GM21515 (cell line): ENCODE measurements at regions not wholly inside any gene's neighbourhood (a gene's known extent, or its start where the extent isn't known, plus 50 kb on each side); places are given as distances from the start of the nearest gene placed in this dataset.

Experiments
- ATAC-seq: cut with Tn5 transposase; IDR thresholded peaks from one replicate; pipeline ENCODE4 v1.9.1; 2021; ENCODE audit not compliant: unreplicated experiment

DNA sequence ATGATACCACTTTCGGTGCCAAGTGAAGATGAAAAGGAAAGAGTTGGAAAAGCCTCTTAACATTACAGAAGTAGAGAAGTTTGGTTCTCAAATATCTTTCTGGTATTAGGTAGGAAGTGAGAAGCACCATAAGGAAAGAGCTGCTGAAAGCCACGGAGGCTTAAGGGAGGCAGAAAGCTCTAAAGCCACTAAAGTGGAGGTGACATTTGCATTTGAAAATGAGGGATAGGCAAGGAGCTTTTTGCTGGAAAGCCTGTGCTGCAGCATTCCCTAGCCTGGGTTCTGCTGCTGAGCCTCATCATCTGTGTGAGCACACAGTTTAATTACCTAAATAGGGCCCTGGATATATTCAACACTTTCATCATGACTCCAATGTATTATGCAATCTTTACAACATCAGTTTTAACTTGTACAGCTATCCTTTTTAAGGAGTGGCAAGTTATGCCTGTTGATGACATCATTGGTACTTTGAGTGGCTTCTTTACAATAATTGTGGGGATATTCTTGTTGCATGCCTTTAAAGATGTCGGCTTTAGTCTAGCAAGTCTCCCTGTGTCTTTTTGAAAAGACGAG is 315.4 kb downstream of the RBM26 start:
- no peak for ATAC-seq

DNA sequence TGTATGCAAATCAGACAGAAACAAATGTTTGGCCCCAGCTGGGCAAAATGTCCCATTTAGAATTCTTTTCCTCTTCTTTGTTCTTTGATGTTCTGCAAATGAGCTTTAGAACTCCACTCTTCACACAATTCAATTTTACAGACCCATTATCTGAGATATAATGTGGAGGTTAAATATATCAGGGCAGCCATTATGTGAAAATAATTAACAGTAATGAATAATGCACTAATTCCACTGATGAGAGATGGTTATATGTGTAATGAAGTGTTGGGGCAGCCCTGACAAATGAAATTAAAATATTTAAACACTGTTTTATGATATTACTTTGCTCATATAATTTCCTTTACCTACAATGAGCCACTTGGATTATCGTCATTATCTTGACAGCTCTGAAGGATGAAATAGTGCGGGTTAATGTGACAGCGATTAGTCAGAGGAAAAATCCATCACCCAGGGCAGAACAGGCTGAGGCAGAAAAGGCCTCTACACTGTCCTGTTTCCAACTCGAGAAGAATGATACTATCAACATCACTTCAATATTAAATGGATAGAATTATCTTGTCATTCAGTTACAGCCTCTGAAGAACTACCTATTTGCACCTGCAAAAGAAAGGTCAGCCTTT is 321.1 kb downstream of the RBM26 start:
- no peak for ATAC-seq

DNA sequence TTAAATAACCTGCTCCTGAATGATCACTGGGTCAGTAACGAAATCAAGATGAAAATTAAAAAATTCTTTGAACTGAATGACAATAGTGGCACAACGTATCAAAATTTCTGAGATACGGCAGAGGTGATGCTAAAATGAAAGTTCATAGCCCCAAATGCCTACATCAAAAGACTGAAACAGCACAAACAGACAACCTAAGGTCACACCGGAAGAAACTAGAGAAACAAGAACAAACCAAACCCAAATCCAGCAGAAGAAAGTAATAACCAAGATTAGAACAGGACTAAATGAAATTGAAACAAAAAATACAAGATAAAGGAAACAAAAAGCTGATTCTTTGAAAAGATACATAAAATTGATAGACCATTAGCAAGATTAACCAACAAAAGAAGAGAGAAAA is 324.1 kb downstream of the RBM26 start:
- no peak for ATAC-seq

DNA sequence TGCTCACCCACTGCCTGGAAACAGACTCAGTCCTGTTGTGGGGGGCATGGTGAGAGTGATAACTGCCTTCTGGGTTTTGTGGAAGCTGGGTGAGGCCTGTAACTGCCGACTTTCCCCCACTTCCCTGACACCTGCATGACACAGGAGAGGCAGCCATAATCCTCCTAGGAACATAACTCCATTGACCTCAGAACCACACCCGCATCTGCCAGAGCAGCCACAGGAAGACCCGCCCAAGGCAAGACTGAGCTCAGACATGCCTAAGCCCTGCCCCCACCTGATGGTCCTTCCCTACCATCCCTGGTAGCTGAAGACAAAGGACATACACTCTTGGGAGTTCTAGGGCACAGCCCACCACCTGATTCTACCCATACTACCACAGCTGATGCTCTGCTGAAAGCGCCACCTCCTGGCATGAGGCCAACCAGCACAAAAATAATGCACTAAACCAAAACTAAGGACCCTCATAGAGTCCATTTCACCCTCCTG is 326.7 kb downstream of the RBM26 start:
- no peak for ATAC-seq

DNA sequence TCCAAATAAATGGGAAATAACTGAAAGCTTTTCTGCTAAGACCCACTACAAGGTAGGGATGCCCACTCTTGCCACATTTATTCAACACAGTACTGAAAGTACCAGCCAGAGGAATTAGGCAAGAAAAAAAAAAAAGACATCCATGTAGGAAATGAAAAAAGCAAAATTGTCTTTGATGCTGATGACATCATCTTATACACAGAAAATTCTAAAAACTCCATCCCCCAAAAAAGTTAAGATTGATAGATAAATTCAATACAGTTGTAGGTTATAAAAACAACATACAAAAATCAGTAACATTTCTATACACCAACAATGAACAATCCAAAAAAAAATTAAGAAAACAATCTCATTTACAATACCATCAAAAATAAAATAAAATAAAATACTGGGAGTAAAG is 330.4 kb downstream of the RBM26 start:
- no peak for ATAC-seq

DNA sequence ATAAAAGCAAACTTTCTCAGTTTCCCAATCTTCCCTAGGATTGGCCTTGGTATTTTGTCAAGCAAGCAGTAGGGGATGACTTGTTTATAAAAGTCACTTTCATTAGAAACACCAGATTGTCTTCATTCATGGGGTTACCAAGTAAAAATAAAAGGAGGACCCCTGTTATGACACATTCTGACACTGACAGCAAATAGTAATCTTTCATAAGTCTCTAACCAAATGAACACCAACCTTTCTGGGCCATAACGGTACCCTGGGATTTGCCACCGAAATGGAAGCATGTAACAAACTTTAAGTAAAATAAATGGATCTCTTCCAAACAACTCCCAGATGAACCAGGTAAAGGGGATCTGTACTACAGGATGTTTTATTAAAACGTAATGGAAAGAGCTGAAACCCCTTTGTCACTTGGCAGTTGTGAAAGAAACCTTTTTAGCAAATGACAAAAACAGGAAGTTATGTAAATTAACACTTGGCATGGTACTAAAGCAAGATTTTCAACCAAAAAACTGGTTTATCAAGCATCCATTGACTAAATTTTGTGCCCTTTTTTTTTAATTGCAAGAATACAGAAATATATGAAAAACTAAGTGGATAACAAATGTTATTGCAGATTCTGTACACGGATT is 335.6 kb downstream of the RBM26 start:
- peak; percentile 64 for ATAC-seq

DNA sequence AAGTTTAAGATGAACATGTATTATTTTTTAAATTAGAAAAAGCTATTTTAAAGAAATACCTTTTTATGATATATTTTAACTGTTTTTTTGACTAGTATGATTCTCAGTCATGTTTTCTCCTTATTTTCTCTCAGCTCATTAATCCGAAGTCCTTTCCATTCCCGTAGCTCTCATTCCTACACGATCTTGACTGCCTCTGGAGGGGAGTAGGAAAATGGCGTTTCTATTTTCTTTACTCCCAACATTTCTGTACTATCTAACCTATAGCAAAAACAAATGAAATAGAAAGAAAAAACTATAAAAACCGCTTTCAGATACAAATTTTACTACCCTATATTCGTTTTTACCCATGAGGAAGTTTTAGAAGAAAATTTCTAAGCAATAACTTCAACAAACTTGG is 343.8 kb downstream of the RBM26 start:
- no peak for ATAC-seq

DNA sequence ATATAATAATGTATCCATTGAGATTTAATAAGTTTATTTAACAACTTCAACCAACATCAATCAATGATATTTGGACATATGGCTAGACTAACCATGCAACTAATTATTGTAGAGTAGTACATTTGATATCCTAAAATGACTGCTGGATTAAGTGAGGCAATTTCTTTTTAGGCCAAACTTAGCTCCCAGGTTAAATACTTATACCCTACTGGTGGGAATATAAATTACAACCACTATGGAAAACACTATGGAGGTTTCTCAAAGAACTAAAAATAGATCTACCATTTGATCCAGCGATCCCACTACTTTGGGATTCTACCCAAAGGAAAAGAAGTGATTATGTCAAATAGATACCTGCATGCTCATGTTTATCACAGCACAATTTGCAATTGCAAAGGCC is 345.8 kb downstream of the RBM26 start:
- no peak for ATAC-seq

DNA sequence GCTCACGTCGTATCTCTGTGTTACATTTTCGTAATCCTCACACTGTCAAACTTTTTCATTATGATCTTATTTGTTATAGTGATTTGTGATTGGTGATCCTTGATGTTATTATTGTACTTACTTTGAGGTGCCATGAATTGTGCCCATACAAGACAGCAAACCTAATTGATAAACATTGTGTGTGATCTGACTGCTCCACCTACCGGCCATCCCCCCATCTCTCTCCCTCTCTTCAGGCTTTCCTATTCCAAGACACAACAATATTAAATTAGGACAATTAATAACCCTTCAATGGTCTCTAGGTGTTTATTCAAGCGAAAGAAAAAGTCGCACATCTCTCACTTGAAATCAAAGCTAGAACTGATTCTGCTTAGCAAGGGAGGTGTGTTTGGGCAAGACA is 349.3 kb downstream of the RBM26 start:
- ATAC-seq, result no peak

DNA sequence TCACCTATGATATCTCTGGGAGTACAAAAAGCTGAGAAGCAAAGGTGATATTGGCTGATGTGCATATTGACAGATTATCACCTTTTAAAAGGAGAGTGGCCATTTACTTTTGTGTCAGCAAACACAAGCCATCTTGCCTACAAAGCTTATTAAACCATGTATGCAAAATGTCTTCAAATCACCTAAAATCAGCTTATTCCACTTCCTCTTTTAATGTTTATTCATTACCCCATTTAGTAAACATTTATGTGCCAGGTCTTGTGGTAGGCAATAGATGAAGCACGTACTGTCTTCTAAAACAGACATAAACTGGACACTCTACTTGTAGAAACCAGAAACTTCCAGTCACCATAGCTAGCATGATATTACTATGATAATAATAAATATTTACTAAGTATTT is 354.6 kb downstream of the RBM26 start:
- ATAC-seq, result no peak

DNA sequence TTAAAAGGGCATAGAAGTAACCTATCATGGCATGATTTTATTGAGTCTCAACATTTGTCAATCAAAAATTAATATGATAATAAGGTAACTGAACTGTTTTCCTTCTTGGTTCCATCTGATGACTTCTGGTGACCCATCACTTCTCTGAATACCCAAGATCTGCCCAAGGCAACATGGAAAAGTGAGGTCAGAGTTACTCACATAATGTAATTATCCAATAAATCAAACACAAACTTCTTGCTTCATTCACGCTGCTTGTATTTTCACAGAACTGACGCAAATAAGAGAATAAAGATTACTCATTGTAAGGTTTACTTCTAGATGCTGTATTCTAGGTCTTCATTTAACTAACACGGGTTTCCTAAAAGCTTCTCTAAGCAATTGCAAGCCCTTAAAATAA is 361.6 kb downstream of the RBM26 start:
- ATAC-seq, result no peak

DNA sequence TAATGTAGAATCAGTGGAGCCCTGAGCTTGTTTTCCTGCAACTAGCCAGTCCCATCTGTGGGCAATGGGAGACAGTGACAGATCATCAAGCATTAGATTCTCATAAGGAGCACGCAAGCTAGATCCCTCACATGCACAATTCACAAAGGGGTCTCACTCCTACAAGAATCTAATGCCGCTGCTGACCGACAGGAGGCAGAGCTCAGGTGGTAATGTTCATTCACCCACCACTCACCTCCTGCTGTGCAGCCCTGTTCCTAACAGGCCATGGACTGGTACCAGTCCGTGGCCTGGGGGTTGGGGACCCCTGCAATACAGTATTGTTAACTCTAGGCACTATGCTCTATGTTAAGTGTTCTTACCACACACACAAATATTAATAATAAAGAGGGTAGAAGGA is 362.8 kb downstream of the RBM26 start:
- no peak for ATAC-seq

DNA sequence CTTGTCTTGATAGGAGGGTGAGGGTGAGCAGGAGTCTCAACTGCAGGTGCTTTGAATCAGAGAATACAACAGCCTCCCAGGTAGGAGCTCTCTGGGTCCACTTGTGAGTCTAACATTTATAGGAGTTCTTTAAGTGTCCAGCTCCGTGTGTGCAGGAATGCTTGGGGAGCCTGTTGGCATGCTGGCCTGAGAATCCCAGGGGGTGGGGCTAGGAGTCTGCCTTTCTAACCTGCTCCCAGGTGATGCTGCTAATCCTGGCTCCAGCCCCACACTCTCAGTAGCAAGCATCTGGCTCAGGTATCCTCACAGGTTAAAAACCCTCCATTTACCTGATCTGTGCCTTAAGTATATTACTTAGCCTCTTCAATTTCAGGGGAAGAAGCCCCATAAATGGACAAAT is 368.9 kb downstream of the RBM26 start:
- ATAC-seq, result no peak

DNA sequence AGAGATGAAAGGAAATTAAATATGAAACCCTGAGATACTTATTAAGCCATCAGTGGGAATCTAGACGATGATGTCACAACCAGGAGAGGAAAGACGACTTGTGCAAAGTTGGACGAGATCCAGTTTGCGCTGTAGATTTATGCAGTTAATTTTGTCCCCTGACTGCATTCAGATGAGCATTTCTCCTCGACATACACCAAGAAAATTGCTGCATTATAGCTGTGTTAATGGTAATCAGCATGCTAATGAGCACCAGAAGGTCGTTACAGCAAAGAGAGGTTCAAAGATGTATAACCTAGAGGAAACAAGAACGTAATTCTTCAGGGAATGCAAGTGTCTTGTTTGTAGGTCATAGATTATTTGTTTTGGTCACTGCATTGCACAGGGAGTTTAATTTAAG is 371.7 kb downstream of the RBM26 start:
- no peak for ATAC-seq

DNA sequence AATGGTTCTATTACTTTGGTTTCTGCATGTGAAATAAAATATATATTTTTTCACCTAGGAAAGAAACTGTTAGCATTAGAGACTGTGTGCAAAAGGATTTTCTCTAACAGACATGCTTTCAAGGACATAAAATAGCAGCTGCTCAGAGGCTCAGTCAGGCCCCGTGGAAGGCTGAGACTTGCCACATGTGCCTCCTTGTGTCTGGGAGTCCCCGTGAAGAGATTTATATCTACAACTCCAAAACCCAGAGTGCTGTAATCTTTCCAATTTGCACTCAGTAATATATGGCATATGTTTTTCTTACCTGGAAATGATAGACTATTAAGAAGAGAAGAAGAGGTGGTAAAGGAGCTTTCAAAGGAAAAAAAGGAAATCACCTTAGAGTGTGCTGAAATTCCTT is 371.6 kb upstream of the OBI1 start:
- no peak for ATAC-seq

DNA sequence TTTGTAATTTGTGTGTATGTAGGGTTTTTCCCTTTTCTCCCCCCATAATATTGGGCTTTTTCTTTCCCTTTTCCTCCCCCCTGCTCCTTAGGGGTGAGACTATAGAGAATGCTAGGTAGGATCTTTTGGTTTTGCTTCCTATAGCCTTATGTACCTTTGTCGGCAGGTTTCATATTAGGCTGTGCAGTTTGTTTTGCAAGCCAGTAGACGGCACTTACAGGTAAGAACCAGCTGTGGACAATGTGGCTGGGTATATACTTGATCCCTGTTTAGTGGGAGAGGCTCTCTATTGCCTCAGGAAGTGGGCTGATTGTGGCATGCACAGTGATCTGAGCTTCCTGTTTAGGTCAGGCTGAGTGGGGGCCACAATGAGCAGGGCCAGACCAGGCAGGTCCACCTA is 359.2 kb upstream of the OBI1 start:
- no peak for ATAC-seq

DNA sequence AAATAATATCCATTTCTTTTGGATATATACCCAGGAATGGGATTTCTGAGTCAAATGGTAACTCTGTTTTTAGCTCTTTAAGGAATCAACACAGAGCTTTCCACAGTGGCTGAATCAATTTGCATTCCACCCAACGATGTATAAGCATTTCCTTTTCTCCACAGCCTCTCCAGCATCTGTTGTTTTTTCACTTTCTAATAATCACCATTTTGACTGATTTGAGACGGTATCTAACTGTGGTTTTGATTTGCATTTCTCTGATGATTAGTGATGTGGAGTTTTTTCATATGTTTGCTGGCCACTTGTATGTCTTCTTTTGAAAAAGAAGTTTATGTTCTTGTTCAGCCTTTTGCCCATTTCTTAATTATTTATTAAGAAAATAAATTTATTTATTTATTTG is 352.2 kb upstream of the OBI1 start:
- no peak for ATAC-seq

DNA sequence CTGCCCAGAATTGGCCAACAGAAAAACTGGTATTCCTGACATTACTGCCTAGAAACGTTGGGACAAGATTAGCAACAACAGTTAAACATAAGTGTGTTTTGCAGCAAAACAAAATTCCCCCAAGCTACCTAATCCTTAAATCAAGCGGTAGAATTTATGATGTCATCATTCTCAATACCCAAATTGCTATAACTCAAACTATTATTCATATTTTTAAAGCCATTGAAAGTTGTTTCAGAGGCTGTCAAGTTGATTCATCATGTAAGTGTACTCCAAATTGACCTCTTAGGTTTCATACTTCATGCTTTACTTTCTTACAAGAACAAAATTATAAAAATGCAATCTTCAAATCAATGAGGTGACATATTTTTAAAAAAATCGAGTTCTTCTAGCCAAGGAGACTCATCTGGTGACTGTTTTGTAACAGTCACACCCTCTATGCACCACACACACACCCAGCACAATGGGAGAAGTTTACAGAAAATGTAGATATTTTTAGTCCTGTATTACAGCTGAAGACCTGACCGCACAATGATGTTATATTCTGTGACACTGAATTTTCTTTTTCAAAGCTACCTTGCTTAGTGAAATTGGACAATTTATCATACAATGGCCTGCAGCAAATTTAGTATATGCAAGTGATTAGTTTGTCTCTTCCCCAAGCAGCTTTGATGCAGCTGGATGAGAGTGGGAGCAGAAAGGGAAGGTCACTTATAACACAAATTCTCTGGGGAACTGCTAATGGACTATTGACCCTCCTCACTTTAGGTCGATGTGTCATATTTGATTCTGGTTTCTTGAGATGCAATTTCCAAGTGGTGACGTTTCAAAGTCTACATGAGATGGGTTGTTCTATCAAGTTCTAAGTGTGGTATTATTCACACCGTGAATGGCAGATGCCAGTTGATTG is 345.3 kb upstream of the OBI1 start:
- ATAC-seq, result no peak

DNA sequence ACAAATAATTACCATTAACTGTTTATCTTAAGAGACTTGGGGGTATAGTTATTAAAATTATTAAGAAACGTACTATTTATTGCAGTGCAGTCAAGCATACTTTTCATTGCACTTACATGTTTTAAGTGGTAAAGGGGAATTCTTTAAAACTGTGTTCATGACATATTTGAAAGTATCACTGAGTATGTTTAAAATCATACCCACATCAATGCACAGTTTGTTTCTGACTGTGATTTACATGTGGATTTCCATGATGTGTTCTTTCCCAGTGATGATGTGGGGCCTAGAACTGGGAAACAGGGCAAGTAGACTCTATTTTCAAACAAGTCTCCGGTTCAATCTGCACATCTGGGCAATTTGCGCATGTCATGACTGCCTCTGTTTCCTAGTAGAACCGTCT is 340.5 kb upstream of the OBI1 start:
- no peak for ATAC-seq

DNA sequence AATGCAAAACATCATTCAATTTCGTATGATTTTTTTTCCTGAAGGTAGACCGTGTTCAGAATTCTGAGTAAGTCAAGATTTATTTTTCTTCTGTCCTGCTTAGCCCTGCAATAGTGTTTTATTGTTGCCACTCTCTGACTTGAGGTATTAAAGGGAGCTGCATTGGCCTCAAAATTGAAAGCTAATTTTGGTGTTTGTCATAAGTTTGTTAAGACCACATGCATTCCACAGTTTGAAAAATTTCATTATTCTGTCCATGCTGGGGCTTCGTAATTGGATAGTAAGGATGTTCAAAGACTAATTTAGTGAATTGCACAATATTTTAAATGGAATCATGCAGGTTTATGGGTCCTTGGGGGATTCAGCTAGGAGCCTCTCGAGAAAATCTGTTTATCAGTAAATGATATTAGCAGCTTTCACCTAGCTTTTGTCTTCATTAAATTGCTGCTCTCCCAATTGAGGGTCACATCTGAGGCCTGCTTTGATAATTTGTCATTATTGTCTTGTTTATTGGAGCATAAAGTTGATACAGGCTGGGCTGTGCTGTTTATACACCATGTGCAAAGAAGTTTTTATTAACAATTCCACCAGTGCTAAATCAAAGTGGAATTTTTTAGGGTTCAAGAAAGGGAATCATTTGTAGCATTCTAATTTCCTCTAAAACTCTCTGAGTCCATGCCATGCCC is 339.8 kb upstream of the OBI1 start:
- no peak for ATAC-seq
